H54 (cell line): ENCODE measurements at regions not wholly inside any gene's neighbourhood (a gene's known extent, or its start where the extent isn't known, plus 50 kb on each side); places are given as distances from the start of the nearest gene placed in this dataset.

Source experiments
- DNase-seq: peaks from one replicate; pipeline ENCODE4 v3.0.0; 2011; ENCODE audit warnings: low spot score, mixed read lengths; ENCODE audit not compliant: insufficient read length
- FAIRE-seq: peaks from 3 replicates; lab custom pipeline; 2011; peaks lifted over from hg19 to GRCh38; lab: Jason Lieb, UNC
- POLR2A ChIP-seq: IDR thresholded peaks from 2 replicates; pipeline ENCODE4 v1.6.1; 2011; ENCODE audit warnings: low read depth, mild to moderate bottlenecking, low read length

DNA sequence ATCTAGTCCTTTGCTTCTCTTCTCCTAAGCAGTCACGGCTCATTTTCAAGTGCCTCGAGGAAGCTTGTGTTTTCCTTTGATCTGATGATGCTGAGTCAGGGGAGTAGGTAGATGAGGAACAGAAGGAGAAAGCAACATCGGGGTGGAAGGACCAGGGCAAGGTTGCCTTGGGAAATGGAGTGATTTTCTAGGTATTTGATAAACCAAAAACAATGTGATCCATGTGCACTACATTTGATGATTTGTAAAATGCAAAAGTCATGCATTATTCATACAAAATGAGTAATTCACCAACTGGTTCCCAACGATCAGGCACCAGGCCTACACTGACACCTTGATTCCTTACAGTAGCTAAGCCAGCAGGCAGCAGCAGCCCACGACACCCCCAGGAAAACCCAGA lies 205.3 kb downstream of the ANAPC1 start:
- DNase-seq (no peak), FAIRE-seq (no peak)
- no peak for TF ChIP-seq POLR2A

DNA sequence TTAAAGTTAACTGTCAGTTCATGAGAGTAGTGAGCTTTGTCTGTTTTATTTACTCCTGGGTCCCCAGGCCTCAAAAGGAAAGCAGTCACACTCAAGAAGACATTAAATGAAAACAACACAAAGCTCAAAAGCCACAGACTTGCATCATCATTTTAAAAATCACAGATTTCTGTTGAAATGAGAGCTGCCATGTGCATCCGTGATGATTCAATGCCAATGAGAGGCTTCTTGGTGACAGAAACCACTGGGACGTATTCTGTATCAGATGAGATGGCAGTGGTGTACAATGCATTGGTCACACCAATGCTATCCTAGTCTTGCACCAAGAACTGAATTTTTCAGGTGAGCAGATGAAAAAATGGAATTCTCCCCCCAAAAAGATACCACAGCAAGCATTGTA lies 204.8 kb downstream of the ANAPC1 start:
- FAIRE-seq (no peak), DNase-seq (no peak)
- no peak for TF ChIP-seq POLR2A

DNA sequence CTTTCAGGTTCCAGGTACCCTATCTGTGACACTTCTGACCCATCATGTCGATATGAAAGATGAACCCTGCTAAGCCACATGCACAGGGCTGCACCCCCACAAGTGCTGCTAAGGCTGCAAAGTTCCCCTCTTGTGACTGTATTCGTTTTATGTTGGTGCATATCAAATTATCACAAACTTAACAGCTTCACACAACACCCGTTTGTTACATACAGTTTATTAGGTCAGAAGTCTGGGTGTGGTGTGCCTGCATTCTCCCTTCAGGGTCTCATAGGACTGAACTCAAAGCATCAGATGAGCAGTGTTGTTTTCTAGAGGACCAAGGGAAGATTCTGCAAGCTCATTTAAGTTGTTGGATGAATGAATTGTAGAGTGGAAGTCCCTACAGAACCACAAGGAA lies 199.4 kb downstream of the ANAPC1 start:
- DNase-seq (no peak), FAIRE-seq (no peak)
- TF ChIP-seq POLR2A = no peak

DNA sequence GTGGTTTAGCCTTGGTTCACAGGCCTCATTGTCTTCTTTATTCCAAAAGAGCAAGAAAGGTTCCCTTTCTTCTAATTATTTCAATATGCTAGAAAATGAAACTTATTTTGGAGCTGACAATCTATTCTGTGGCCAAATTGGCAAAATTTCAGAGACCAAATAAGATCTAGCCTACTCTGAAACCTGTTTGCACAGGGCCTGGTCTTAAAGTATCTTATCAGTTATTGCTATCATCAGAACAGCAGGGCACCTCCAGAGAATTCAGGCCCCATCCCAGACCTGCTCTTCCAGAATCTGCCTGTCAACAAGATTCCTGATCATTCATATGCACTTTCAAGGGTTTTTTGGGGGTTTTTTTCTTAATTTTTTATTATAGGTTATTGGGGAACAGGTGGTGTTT lies 198.7 kb downstream of the ANAPC1 start:
- no peak for TF ChIP-seq POLR2A
- FAIRE-seq (no peak), DNase-seq (no peak)

DNA sequence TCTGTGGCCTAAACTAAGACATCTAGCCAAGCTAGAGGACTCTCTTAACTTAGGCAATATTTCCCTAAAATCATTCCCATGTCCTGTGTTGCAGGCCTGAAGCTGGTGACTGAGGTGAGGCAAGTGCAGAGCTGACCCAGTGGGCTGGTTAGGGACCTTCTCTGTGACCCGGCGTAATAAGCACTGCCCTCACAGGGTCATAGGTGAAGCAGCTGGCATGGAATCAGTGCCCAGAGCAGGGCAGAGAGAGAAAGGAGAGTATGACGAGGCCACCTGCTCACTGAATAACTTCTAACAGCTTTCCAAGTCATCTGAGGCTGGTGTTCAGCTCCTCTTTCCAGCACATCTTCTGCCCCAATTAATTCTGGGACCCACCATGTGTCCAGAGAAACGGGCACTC lies 197.0 kb downstream of the ANAPC1 start:
- no peak for FAIRE-seq
- DNase-seq = no peak
- TF ChIP-seq POLR2A = no peak

DNA sequence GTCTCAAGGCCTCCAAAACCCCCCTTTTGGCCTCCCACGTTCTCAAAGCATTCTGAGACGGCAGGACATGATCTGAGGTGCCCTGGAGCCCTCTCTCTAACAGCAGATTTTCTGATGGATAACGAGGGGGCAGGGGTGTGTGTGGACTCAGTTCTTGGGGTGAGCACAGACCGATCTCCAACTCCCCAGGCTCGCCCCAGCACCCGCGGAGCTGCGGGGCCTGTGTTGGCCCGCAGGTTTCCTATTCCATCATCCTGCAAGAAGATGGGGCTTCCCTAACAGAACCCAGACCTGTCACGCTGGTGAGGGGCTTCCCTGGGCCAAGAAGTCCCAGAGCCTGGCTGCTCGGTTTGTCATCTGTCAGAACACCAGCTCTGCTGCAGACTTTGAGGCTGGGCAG lies 196.1 kb downstream of the ANAPC1 start:
- no peak for TF ChIP-seq POLR2A
- DNase-seq (no peak), FAIRE-seq (no peak)

DNA sequence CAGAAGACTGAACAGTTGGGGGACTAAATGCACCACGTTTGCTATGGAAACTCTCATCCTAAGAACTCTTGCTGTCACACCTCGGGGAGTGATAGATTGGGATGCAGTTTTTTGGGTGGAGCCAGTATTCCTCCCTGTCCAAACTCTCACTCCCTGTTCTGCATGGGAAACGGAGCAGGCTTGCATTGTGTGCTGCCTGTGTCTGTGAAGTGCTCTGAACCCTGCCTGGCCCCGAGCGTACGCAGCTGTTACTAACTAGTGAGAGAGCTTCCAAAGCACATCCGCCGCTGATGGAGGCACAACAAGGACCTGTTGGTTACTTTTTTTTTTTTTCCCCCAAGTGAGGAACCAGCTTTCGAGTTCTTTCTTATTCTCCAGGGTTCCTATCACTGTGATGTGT lies 195.5 kb downstream of the ANAPC1 start:
- TF ChIP-seq POLR2A = no peak
- no peak for DNase-seq

DNA sequence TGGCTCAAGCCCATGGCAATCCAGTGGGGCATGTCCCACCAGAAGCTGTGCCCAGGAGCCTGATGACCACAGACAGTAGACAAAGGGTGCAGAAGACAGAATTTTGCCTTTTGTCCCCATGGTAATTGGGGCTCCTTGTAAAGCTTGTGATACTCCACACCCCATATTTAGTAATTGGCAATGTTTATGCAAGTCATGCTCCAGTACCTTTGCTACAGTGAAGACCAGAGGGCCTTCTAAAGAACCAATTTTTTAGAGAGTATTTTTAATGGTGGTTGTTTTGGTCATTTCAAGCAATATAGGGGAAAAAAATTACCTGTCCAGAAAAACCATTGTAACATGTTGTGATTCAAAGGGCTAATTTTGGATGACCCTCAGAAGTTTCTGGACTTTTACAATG lies 194.8 kb downstream of the ANAPC1 start:
- TF ChIP-seq POLR2A = no peak
- DNase-seq (no peak), FAIRE-seq (no peak)

More for the DNA sequence above, 195.5 kb downstream of the ANAPC1 start:
- no peak for FAIRE-seq

DNA sequence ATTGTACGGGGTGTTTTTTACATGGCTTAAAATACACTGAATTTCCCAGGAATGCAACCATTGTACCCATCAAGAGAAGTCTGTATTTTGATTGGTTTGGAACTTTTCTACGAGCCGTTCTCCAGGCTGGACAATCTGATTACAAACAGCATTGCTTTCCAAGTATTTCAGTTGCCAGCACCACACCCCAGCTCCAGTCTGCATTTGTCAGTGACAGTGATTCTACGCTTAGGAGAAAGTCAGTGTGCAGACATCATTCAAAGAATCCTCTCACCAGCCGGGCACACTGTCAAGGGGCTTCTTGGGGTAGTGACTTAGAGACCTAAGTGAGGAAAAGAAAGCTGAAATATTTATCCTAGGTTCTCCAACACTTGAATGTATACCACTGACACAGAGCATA lies 194.1 kb downstream of the ANAPC1 start:
- TF ChIP-seq POLR2A = no peak
- FAIRE-seq (no peak), DNase-seq (no peak)

DNA sequence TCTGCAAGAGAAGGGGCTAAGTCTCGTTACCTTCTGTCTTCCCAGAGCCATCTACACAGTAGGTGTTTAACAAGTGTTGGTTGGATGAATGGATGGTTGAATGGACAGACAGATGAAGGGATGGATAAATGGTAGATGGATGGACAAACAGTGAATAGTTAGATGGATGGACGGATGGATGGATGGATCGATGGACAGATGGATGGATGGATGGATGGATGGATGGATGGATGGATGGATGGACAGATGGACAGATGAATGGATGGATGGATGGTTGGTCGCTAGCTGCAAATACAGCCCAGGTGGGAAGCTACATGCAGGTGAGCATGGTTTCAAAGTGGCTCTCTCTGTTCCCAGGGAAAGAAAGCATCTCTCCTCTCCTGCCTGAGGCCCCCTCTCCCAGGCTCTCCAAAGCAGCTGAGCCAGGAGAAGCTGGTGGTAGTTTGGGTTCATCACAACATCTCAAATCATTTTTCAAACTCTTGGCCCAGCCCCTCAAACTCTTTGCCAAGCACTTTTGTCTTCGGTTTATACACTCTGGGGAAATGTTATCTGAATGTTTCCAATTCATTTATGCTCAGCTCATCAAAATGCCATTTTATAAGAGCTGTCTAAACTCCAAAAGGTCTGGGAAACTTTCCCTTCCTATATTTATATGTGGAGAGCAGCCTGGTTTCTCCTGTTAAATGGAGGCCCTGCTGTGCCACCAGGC lies 192.7 kb downstream of the ANAPC1 start:
- no peak for FAIRE-seq
- no peak for DNase-seq
- no peak for TF ChIP-seq POLR2A

DNA sequence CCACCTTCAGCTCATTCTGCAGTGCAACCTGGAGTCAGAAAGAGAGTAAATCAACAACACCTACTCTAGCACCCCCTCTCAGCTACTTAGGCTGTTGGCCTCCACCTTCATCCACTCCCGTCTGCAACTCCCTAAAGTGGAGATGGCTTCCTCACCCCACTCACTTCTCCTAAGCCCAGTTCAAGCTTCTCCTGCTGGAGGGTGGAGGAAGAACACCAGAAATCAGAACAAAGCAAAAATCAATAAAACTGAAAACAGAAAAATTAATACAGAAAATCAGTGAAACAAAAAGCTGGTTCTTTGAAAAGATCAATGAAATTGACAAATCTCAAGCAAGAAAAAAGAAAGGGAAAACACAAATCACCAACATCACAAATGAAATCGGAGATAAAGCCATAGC lies 191.7 kb downstream of the ANAPC1 start:
- no peak for TF ChIP-seq POLR2A
- FAIRE-seq = no peak
- DNase-seq = no peak

DNA sequence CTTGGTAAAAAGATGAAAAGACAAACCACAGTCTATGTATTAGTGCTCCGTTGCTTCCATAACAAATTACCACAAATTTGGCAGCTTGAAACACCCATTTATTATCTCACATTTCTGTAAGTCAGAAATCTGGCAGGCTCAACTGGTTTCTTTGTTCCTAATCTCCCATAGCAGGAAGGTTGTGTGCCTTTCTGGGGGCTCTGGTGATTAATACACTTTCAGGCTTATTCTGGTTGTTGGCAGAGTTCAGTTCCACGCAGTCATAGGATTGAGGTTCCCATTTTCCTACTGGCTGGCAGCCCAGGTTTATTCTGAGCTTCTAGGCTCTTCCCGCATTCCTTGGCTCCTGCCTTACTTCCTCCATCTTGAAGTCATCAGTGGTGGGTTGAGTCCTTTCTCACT lies 189.3 kb downstream of the ANAPC1 start:
- TF ChIP-seq POLR2A = no peak
- FAIRE-seq = no peak
- no peak for DNase-seq

DNA sequence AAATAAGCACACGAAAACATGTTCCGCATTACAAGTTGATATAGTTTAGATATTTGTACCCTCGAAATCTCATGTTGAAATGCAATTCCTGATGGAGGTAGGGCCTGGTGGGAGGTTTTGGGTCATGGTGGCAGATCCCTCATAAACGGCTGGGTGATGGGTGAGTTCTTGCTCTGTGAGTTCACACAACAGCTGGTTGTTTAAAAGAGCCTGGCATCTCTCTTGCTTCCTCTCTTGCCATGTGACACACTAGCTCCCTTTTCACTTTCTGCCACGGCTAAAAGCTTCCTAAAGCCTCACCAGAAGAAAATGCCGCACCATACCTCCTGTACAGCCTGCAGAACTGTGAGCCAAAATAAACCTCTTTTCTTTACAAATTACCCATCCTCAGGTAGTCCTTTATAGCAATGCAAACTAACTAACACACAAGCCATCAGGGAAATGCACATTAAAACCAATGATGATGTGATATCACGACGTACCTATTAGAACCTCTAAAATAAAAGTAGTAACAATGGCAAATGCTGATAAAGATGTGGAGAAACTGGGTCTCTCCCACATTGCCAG lies 188.5 kb downstream of the ANAPC1 start:
- FAIRE-seq (no peak), DNase-seq (no peak)
- no peak for TF ChIP-seq POLR2A

DNA sequence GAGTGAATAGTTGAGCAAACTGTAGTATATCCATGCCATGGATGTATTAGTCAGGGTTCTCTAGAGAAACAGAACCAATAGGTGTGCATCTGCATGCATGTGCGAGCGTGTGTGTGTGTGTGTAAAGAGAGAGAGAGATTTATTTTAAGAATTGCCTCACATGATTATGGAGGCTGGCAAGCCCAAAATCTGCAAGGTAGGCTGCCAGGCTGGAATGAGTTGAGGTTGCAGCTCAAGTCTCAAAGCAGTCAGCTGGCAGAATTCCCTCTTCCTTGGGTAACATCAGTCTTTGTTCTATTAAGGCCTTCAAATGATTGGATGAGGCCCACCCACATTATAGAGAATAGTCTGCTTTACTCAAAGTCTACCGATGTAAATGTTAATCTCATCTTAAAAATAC lies 187.8 kb downstream of the ANAPC1 start:
- no peak for TF ChIP-seq POLR2A
- DNase-seq (no peak), FAIRE-seq (no peak)

DNA sequence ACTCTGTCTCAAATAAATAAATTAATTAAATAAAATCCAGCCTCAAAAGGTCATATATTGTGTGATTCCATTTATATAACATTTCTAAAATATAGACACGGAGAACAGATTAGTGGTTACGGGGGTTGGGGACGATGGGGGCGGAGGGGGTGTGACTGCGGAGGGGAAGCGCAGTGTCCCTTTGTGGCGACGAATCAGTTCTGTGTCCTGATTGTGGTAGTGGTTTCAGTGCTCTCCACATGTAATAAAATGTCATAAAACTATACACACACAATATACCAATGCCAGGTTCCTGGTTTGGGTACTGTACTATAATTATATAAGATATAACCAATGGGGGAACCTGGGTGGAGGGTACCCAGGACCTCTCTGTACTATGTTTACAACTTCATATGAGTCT lies 186.4 kb downstream of the ANAPC1 start:
- no peak for TF ChIP-seq POLR2A
- DNase-seq (no peak), FAIRE-seq (no peak)

DNA sequence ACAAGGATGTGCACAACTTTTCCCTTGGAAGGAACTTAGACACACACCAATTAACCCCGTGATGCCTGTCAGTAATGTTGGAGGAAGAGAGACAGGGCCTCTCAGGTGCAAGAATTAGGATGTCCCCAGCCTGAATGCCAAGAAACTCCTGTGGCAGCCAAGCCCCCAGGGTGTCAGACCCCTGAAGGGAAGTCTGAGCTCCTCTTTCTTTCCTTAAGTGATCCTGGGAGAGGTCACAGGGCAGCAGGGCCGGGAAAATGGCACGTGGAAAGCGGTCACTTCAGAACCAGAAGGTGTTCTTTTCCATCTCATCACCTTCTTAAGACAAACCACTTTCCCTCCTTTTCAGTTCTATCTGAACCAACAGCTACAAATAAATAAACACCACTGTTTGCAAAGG lies 185.9 kb downstream of the ANAPC1 start:
- no peak for TF ChIP-seq POLR2A
- no peak for DNase-seq
- no peak for FAIRE-seq
